Stimulated activated CD8-positive, alpha-beta memory T cell treated with anti-CD3 and anti-CD28 coated beads, Interleukin-7, amount 100 ng/mL, for 4 hours (primary cell): ENCODE measurements at regions not wholly inside any gene's neighbourhood (a gene's known extent, or its start where the extent isn't known, plus 50 kb on each side); places are given as distances from the start of the nearest gene placed in this dataset.
"Not testable (repeated sequence)": the region's sequence is repeated elsewhere in the genome, so short reads cannot be mapped to it uniquely, and the experiment has no call there.

Experiments
- DNase-seq, 2 donors: peaks; one replicate each; pipeline ENCODE4 v3.0.0-alpha.2; 2020; ENCODE audit warnings: low read depth in 2 of 2

DNA sequence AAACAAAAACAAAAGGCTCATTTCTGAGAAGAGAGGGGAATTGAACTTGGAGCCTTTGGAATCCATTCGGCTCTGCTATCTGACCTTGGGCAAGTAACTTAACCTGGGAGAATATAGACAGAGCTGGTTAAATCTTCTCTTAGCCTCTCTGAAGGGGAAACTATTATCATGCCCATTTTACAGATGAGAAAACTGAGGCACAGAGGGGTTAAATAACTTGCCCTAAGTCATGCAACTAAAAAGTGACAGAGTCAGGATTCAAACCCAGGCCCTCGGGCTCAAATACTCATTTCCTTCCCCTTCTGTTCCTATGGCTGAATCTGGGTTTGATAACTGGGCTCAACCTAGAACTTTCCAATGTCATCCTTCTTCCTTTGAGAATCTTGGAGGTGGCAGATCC, 291.3 kb upstream of the MSX2 start:
- DNase-seq = no peak

DNA sequence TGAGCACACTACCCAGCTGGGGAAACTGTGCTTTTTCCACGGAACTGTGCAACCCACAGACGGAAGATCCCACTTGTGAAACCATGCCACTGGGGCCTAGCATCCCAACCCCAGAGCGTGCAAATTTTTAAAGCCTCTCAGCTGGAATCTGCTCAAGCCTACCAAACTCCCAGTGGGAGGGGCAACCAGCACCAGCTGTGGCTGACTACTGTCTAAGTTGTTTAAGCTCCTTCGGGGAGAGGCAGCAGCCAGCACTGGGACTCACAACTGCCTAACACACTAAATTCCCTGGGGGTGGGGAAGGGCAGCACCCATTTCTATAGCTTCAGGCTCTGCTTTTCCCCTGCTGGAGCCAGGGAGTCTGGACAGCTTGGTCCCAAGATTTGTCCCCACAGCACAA, 287.6 kb upstream of the MSX2 start:
- no peak for DNase-seq

DNA sequence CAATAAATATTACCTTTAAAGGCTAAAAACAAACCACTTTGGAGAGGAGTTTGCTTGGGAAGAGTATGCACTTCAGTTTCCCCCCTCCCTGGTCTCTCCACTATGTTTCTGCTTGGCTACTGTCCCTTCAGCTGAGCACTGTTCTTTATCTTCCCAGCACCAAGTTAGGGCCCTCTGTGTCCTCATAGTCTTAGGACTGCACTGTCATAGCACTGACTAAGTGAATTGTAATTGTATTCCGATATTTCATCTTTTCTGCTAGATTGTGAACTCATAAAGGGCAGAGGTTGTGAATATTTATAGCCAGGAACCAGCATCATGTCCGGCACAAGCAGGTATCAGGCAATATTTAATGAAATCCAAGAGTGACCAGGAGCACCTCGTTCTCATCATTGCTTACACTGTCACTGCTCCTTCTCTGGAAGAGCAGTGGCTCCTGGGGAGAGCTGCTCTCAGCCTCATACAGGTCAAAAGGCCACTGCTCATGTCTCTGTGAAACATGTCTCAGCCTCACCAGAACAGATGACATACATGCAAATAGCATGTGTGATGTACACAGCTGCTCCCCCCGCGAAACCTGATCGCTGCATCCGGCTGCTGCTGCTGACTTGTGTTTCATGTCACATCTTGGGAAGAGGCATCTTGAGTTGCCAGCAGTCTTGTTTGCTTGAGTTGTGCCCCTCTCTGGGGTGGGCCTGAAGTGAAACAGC, 279.7 kb upstream of the MSX2 start:
- DNase-seq = no peak

DNA sequence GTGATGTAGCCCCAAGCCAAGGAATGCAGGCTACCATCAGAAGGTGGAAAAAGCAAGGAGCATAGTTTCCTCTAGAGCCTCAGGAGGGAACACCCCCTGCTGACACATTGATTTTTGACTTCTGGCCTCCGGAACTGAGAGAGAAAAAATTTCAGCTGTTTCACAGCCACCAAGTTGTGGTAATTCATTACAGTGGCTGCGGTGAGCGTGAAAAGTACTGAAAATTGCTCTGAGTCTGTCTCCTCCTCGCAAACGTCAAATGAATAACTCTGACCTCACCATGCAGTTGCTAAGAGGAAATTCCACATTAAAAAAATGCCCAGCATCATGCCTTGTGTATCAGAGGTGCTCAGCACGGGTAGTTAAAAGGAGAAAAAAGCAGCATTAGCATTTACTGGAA, 277.9 kb upstream of the MSX2 start:
- no peak for DNase-seq

DNA sequence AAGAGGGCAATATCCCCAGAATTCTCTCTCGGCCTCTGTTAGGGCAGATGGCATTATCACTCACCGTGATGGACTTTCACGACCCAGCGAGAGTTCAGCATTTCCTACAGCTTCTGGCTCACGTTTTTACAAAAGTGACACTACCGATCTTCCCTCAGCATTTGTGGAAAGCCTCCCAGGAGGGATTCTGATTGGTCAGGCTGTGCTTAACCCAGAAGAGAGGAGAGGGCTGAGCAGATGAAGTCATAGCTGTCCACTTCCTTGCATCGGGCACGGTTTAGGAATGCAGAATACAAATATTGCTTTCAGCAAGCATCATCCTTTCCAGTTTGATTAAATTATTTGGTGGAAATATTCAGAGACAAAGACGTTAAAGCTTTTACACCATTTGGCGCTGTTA, 277.4 kb upstream of the MSX2 start:
- DNase-seq = no peak

DNA sequence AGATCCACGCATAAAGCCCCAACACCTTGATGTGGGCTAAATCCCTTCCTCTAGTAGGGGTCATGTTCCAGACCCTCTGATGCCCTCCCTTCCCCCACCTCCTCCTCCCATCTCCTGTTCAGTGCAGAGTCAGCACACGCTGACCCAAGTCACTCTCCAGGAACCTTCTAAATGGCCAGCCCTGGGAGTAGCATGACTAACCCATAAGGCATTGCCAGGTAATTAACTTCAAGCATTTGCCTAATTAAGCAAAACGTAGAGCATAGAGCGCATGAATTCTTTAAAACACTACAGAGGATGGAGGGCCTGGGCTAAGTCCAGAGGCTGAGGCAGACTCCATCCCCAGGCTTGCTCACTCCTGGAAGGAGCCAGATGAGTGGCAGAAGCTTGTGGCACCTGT, 276.3 kb upstream of the MSX2 start:
- DNase-seq = no peak

DNA sequence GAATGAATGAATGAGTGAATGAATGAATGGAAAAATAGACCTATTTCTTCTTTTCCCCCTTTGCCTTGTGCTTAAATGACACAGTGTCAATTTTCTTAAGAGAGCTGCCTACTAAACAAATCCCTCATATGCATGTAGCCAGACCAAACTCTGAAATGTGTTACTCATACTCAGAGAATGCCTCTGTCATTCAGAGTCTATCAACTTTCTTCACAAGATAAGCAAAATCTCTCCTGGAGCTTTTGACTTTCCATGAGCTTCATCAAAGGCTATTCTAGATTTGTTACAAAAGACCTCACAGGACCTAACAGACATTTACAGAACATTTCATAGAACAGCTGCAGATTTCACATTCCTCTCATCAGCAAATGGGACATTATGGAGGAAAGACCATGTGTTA, 275.7 kb upstream of the MSX2 start:
- no peak for DNase-seq

DNA sequence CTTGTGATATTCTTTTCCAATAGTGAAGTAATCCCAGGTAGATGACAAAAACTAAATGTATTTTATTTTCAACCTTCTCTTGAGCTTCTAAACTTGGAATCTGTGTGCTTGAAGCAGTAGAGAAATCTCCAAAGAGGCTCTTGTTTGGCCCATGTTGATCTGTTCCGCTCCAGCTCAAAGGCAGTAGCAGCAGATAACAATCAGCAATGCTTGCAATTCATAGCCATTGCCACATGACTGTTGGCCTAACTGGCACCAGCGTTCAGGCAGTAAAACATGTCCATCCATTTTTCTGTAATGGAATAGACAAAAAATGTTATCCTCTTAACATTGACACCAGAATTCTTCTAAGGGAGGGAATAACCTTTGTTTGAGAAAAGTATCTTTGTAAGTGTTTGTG, 270.7 kb upstream of the MSX2 start:
- no peak for DNase-seq

DNA sequence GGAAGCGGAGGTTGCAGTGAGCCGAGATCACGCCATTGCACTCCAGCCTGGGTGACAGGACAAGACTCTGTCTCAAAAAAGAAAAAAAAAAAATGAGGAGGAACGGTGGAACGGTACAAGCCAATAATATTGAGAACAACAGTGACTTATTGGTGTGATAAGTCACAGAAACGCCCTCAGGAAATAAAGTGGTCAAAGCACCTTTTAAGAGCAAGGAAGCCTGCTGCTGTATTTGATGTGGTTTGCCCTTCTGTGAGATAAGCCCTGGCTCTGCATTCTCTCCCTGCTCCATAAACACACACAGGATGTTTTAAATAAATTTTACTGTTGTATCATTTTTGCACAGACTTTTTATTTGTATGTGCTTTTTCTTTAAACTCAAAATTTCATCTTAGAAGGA, 269.9 kb upstream of the MSX2 start:
- no peak for DNase-seq

DNA sequence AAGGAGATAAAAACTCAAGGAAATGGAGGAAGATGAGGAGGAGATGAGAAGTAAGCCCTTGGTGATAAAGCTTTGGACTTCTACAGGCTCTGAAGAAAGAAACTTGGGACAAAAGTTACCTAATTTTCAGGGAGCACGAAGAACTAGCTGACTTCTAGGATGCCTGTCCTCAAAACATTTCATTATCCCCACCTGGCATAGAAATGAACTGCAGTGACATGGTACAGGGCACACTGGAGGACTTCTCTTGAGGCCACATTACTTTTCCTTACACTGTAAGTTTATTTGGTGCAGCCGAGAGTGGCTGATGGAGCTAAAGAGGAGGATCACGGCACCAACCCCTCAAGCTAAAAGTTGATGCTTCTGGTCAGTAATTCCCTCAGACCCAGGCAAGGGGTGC, 269.5 kb upstream of the MSX2 start:
- no peak for DNase-seq

DNA sequence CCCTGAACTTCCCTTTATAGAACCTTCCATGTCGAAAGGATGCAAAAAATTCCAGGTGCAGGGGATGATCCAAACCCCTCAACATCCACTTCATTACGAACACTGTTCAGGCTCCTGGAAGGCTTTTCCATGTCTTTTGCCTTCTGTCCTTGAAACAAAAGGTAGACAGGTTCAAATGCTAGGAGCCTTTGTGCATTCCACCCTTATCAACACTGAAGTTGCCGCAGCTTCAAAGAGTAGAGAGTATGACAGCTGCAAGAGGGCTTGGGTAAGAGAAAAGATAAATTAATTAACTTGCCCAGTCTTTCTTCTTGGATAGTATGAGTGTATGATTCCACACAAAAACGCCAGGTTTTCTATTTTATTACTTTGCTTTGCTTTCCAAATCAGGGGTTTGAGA, 269.1 kb upstream of the MSX2 start:
- DNase-seq = no peak

DNA sequence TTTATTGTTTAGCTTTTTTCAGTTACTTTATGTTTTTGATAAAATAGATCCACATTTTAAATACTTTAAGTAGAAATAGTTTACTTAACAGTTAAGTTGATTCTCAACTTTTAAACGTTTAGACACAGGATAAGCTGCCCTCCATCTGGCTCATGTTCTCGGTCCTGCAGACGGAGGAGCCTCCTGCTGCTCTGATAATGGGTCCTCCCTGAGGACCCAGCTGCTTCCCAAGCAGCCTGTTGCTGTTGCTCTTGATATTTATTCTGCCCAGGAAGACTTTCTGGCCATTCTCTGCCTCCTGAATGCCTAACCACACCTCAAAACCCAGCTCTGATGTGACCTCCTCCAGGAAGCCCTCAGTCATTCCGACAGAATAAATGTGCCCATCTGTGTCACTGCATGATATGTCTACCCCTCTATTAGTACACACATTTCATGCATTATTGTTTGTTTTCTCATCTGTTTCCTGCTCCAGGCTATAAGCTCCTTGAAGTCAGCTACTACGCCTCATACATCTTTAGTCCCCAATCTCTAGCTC, 267.2 kb upstream of the MSX2 start:
- no peak for DNase-seq

DNA sequence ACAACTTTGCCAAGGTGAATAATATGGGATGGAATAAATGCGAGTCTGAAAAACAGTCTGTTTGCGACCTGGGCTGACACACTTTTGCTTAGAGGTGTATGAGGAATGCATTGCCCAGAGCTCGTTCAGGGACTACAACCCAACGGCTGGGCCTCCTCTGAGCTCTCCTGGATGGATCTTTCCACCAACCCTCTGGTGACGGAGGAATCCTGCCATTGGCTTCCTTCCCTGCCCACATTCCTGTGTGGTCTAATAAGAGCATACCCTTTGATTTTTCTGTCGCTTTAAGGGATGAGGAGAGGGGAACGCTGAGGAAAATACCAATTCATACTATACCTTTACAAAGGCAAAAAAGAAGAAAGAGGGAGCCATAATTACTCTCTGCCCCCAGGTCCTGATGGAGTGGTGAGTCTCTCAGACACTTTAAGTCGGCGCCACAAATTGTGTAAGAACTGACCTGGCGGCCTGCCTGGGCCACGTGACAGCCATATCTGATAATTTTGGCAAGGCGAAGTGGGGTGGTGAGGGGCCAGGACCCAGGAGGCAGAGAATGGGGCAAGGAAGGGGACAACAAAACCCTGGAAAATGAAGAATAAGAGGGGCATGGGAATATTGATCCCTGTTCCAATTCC, 265.2 kb upstream of the MSX2 start:
- DNase-seq = no peak

DNA sequence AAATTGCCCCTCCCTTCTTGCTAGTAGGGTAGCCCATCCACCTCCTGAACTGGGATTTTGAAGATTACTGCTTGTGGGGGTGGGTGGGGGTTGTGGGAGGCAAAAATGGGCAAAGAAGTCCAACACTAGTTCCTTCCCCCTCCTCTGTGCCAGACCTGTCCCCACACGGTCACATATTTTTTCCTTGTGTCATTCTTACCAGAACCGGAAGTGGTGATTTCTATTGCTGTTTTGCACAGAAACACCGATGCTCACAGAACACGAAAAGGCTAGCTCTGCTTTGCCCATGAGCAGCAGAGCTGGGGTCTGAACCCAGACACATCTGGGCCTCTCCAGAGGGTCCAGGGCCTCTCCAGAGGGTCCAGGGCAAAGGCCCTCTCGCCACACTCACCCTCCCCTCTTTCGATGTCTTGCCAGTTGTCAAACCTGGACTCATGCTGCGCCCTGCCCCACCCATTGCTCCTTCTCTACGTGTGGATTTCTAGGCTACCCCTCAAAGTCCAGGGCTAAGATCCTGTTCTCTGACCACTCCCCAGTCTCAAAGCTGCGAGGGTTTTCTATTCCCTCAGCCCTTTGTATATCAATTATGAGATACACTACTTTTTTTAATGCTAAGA, 264.4 kb upstream of the MSX2 start:
- no peak for DNase-seq

DNA sequence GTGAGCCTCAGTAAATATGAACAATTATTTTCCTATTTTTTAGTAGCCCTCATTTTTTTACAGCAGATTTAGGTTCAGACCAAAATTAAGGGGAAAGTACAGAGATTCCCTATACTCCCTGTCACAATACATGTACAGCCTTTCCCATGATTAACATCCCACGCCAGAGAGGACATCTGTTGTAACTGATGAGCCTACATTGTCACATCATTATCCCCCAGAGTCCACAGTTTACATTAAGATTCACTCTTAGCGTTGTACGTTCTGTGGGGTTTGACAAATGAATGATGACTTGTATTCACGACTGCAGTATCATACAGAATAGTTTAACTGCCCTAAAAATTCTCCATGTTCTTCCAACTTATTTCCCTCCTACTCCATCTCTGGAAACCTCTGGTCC, 262.3 kb upstream of the MSX2 start:
- no peak for DNase-seq

DNA sequence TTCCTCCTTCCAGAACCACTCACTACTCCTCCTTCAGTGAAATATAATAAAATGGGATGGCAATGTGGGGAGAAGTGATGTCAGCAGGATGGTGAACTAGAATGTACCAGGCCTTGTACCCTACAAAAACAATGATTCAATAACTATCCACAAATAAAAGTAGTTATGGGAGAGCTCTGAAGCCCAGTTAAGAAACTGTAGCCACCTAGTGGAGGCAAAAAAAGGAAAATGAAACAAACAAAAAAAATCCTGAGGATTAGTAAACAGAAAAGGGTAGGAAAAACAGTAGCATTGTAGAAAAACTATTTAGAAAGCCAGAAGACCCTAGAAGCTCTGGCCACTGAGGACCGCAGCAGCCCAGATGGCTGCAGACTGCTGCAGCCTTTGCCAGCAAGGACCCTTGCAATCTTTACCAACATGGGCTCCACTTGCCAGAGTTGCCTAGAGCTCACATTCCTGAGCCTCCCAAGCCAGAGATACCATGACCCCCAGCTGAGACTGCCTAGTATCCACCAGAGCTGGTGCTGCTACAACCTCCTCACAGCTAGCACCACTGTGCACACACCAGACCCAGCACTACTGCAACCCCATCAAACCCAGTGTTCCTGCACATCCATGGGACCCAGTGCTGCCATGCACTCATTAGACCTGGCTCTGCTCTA, 259.7 kb upstream of the MSX2 start:
- DNase-seq = no peak

DNA sequence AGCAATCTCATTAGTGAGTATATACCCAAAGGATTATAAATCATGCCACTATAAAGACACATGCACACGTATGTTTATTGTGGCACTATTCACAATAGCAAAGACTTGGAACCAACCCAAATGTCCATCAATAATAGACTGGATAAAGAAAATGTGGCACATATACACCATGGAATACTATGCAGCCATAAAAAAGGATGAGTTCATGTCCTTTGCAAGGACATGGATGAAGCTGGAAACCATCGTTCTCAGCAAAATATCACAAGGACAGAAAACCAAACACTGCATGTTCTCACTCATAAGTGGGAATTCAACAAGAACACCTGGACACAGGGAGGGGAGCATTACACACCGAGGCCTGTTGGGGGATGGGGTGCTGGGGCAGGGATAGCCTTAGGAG, 252.9 kb upstream of the MSX2 start:
- not testable (repeated sequence) for DNase-seq

DNA sequence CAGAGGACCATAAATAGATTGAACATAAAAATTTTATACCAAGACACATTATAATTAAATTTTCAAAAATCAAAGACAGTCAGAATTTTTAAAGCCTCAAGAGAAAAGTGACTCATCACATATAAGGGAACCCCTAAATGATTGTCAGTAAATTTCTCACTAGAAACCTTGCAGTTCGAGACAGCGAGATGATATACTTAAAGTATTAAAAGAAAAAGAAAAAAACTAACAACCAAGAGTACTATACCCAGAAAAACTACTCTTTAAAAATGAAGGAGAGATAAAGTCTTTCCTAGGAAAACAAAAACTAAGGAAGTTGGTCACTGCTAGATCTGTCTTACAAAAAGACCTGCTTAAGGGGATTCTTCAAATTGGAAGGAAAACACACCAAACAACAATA, 251.4 kb upstream of the MSX2 start:
- DNase-seq = no peak

DNA sequence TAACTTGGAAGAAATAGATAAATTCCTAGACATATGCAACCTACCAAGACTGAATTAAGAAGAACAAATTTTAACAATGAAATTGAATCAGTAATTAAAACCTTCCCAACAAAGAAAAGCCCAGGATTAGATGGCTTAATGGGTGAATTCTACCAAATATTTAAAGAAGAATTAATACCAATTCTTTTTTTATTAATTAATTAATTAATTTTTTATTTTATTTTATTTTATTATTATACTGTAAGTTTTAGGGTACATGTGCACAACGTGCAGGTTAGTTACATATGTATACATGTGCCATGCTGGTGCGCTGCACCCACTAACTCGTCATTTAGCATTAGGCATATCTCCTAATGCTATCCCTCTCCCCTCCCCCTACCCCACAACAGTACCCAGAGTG, 248.4 kb upstream of the MSX2 start:
- not testable (repeated sequence) for DNase-seq

DNA sequence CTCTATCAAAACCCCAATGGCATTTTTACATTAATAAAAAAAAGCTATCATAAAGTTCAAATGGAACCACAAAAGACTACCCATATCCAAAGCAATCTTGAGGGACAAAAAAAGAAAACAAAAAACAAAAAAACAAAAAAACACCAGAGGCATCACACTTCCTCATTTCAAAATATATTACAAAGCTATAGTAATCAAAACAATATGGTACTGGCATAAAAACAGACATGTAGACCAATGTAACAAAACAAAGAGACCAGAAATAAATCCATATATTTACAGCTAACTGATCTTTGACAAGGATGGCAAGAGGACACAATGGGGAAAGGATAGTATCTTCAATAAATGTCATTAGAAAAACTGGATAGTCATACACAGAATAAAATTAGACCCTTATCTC, 245.1 kb upstream of the MSX2 start:
- no peak for DNase-seq

DNA sequence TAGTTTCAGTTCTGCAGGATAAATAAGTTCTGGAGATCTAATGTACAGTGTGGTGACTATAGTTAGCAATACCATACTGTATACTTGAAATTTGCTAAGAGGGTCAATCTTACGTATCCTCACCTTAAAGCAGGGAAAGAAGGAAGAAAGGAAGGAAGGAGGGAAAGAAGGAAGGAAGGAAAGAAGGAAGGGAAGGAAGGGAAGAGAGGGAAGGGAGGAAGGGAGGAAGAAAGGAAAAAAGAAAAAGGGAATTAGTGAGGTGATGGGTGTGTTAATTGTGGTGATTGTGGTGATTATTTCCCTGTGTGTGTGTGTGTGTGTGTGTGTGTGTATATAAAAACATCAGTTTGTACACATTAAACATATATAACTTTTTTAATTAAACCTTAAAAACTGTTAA, 242.6 kb upstream of the MSX2 start:
- DNase-seq = no peak

DNA sequence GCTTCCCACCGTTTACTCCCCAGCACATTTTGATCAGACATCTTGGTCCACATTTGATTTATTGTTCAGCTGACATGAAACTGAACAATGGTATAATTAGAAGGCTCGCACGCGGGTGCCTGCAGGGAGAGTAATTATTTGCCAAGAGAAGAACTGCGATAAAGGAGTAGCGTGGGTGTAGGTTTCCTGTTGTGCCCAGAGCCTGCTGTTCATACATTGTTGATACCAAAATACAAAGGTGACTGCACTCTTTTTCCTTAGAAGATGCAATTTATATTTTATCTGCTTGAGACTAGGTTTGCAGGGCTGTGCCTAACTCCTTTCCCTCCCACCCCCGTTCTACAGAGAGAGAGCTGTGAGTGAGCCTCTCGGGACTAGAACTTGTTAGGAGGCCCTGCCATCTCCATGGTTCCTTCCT, 241.8 kb upstream of the MSX2 start:
- DNase-seq = no peak

DNA sequence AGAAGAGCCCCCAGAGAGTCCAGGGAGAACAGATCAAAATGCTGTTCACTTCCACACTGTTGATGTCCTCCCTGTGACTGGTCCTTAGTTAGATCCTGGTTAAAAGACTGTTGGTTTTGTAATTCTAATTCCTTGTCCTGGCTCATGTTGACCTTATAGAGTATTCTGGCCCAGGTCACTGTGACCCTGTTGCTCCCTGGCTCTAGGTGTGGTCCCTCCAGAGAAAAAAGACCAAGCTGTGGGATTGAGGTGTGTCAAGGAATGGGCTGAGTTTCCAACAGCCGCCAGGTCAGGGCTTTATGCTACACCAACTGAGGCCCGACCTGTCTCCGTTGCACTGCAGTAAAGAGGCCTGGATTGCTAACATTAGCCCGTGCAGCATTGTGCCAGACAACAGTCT, 241.0 kb upstream of the MSX2 start:
- DNase-seq = no peak
